ENCODE measurements at regions not wholly inside any gene's neighbourhood (a gene's known extent, or its start where the extent isn't known, plus 50 kb on each side); places are given as distances from the start of the nearest gene placed in this dataset.

- no peak for DNase-seq
Observed at GRCh38 chr12:124686370-124687173, 119.2 kb upstream of the NCOR2 start.

- DNase-seq: no peak
Observed at GRCh38 chr12:124685689-124686369, 118.4 kb upstream of the NCOR2 start.

- DNase-seq: no peak
Observed at GRCh38 chr12:124684971-124685688, 117.7 kb upstream of the NCOR2 start.

GRCh38 chr12:124684496-124684895 lies 117.1 kb upstream of the NCOR2 start:
- DNase-seq: no peak

GRCh38 chr12:124683152-124684124 lies 116.0 kb upstream of the NCOR2 start:
- DNase-seq: no peak

GRCh38 chr12:124682425-124683151 lies 115.2 kb upstream of the NCOR2 start:
- no peak for DNase-seq

- DNase-seq: peak; percentile 61
Observed at GRCh38 chr12:124681779-124682391, 114.5 kb upstream of the NCOR2 start.

GRCh38 chr12:124680863-124681778 lies 113.7 kb upstream of the NCOR2 start:
- peak; percentile 65 for DNase-seq

GRCh38 chr12:124679533-124680371 lies 112.3 kb upstream of the NCOR2 start:
- no peak for DNase-seq

GRCh38 chr12:124679047-124679446 lies 111.6 kb upstream of the NCOR2 start:
- DNase-seq: no peak

- DNase-seq: no peak
Observed at GRCh38 chr12:124678421-124678893, 111.0 kb upstream of the NCOR2 start.

- DNase-seq: no peak
Observed at GRCh38 chr12:124677552-124678356, 110.3 kb upstream of the NCOR2 start.

- no peak for DNase-seq
Observed at GRCh38 chr12:124676714-124677462, 109.5 kb upstream of the NCOR2 start.

GRCh38 chr12:124675881-124676713 lies 108.7 kb upstream of the NCOR2 start:
- no peak for DNase-seq

- DNase-seq: no peak
Observed at GRCh38 chr12:124674937-124675336, 107.5 kb upstream of the NCOR2 start.

Data from hindlimb muscle (tissue), 1 donor.